ENCODE measurements at regions not wholly inside any gene's neighbourhood (a gene's known extent, or its start where the extent isn't known, plus 50 kb on each side); places are given as distances from the start of the nearest gene placed in this dataset.

GRCh38 chr6:156387472-156387871 is 389.7 kb upstream of the ARID1B start:
- DNase-seq (ENCODE audit: low read depth, low spot score) = no peak
- no peaks in the 10 kb centered on the region for H3K27me3 Mint-ChIP-seq (ENCODE audit: low read depth)
- no peaks in the 10 kb centered on the region for H3K36me3 Mint-ChIP-seq (ENCODE audit: low read depth)
- peaks cover 3% of the 10 kb centered on the region for H3K9me3 Mint-ChIP-seq
- TF ChIP-seq CTCF (conservative IDR thresholded peaks at IDR 0.05) = no peak
- H3K4me3 Mint-ChIP-seq = no peak overlapping the region
- no peak overlapping the region for H3K27ac Mint-ChIP-seq (ENCODE audit: unreplicated experiment)
- no peaks in the 10 kb centered on the region for H3K4me1 Mint-ChIP-seq

- DNase-seq (ENCODE audit: low read depth, low spot score) = no peak
- TF ChIP-seq CTCF (conservative IDR thresholded peaks at IDR 0.05) = no peak
Measured at GRCh38 chr6:156383059-156383458, 394.1 kb upstream of the ARID1B start.

GRCh38 chr6:156379392-156380289 is 397.5 kb upstream of the ARID1B start:
- no peak overlapping the region for H3K27ac Mint-ChIP-seq (ENCODE audit: unreplicated experiment)
- H3K36me3 Mint-ChIP-seq (ENCODE audit: low read depth) = no peaks in the 10 kb centered on the region
- no peaks in the 10 kb centered on the region for H3K27me3 Mint-ChIP-seq (ENCODE audit: low read depth)
- TF ChIP-seq CTCF (conservative IDR thresholded peaks at IDR 0.05) = no peak
- no peaks in the 10 kb centered on the region for H3K4me1 Mint-ChIP-seq
- no peak for DNase-seq (ENCODE audit: low read depth, low spot score)
- peaks cover 5% of the 10 kb centered on the region for H3K9me3 Mint-ChIP-seq
- no peak overlapping the region for H3K4me3 Mint-ChIP-seq

More at GRCh38 chr6:156383059-156383458, 394.1 kb upstream of the ARID1B start:
- Mint-ChIP-seq H3K4me1 (no peaks in the 10 kb centered on the region), H3K27me3 (ENCODE audit: low read depth) (no peaks in the 10 kb centered on the region), H3K4me3 (no peak overlapping the region), H3K36me3 (ENCODE audit: low read depth) (no peaks in the 10 kb centered on the region), H3K9me3 (peaks cover 8% of the 10 kb centered on the region), H3K27ac (ENCODE audit: unreplicated experiment) (peak overlapping the region; percentile 39)

GRCh38 chr6:156378853-156379252 is 398.3 kb upstream of the ARID1B start:
- Mint-ChIP-seq H3K9me3 (peaks cover 5% of the 10 kb centered on the region), H3K4me3 (no peak overlapping the region), H3K36me3 (ENCODE audit: low read depth) (no peaks in the 10 kb centered on the region), H3K4me1 (no peaks in the 10 kb centered on the region), H3K27ac (ENCODE audit: unreplicated experiment) (no peak overlapping the region), H3K27me3 (ENCODE audit: low read depth) (no peaks in the 10 kb centered on the region)
- TF ChIP-seq CTCF (conservative IDR thresholded peaks at IDR 0.05) = no peak
- no peak for DNase-seq (ENCODE audit: low read depth, low spot score)

GRCh38 chr6:156376091-156376490 is 401.1 kb upstream of the ARID1B start:
- TF ChIP-seq CTCF (conservative IDR thresholded peaks at IDR 0.05) = no peak

More at GRCh38 chr6:156376091-156376490, 401.1 kb upstream of the ARID1B start:
- DNase-seq (ENCODE audit: low read depth, low spot score) = no peak
- no peak overlapping the region for H3K4me3 Mint-ChIP-seq
- no peak overlapping the region for H3K27ac Mint-ChIP-seq (ENCODE audit: unreplicated experiment)
- H3K36me3 Mint-ChIP-seq (ENCODE audit: low read depth) = no peaks in the 10 kb centered on the region
- no peaks in the 10 kb centered on the region for H3K4me1 Mint-ChIP-seq
- H3K9me3 Mint-ChIP-seq = peaks cover 3% of the 10 kb centered on the region
- no peaks in the 10 kb centered on the region for H3K27me3 Mint-ChIP-seq (ENCODE audit: low read depth)
